ENCODE measurements at regions not wholly inside any gene's neighbourhood (a gene's known extent, or its start where the extent isn't known, plus 50 kb on each side); places are given as distances from the start of the nearest gene placed in this dataset.

DNA sequence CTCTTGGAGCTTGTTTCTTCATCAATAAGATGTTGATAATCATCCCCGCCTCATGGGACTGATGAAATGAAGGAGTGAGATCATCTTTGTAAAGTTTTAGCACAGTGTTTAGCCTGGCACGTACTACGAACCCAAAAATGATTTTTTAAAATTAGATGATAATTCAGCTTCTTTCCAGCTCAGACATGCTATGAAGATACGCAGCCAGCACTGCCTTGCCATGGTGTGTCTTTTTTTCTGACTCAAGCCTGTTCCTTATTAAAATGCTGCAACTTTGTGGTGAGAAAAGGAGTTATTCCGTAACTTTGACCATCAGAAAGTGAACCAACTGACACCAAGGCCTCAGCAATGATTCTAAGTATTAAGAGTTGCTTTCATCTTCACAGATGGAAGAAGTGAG, 269.0 kb downstream of the LTN1 start:
- TF ChIP-seq, protein P1, sequence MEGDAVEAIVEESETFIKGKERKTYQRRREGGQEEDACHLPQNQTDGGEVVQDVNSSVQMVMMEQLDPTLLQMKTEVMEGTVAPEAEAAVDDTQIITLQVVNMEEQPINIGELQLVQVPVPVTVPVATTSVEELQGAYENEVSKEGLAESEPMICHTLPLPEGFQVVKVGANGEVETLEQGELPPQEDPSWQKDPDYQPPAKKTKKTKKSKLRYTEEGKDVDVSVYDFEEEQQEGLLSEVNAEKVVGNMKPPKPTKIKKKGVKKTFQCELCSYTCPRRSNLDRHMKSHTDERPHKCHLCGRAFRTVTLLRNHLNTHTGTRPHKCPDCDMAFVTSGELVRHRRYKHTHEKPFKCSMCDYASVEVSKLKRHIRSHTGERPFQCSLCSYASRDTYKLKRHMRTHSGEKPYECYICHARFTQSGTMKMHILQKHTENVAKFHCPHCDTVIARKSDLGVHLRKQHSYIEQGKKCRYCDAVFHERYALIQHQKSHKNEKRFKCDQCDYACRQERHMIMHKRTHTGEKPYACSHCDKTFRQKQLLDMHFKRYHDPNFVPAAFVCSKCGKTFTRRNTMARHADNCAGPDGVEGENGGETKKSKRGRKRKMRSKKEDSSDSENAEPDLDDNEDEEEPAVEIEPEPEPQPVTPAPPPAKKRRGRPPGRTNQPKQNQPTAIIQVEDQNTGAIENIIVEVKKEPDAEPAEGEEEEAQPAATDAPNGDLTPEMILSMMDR (IDR thresholded peaks at IDR 0.05; ENCODE audit: borderline replicate concordance, insufficient read depth, low read depth, low read length): no peak
- H3K4me3 ChIP-seq (ENCODE audit: low read depth, low read length): no peak overlapping the region

DNA sequence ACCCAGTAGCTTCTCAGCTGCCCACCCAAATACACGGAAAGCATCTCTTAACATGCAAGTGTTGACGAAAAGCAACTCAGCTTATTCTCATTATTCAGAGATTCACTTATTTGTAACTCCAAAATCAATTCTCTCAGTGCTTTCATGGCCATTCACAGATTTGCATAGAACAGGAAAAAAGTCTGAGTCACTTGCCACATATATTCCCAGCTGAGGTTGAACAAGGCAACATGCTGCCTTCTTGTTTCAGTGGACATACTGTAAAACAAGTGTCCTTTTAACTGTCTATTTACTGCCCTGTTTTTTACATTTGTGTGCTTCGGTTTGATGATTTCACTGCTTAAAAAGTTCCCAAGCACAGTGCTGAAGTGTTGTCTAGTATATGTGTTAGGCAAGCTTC, 273.0 kb downstream of the LTN1 start:
- TF ChIP-seq, protein P1 (IDR thresholded peaks at IDR 0.05; ENCODE audit: borderline replicate concordance, insufficient read depth, low read depth, low read length): no peak
- no peak overlapping the region for H3K4me3 ChIP-seq (ENCODE audit: low read depth, low read length)

DNA sequence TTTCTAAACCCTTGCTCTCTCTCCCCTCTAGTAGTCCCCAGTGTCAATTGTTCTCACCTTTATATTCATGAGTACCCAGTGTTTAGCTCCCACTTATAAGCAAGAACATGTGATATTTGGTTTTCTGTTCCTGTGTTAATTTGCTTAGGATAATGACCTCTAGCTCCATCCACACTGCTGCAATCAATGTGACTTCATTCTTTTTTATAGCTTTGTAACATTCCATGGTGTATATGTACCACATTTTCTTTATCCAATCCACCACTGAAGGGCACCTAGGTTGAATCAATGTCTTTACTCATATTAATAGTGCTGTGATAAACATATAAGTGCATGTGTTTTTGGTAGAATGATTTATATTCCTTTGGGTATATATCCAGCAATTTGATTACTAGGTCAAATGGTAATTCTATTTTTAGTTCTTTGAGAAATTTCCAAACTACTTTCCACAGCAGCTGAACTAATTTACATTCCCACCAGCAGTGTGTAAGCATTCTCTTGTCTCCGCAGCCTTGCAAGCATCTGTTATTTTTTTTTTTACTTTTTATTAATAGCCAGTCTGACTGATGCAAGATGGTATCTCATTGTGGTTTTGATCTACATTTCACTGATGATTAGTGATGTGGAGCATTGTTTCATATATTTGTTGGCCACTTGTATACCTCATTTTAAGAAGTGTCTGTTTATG, 277.8 kb downstream of the LTN1 start:
- TF ChIP-seq, protein P1 (IDR thresholded peaks at IDR 0.05; ENCODE audit: borderline replicate concordance, insufficient read depth, low read depth, low read length): no peak
- no peak overlapping the region for H3K4me3 ChIP-seq (ENCODE audit: low read depth, low read length)

DNA sequence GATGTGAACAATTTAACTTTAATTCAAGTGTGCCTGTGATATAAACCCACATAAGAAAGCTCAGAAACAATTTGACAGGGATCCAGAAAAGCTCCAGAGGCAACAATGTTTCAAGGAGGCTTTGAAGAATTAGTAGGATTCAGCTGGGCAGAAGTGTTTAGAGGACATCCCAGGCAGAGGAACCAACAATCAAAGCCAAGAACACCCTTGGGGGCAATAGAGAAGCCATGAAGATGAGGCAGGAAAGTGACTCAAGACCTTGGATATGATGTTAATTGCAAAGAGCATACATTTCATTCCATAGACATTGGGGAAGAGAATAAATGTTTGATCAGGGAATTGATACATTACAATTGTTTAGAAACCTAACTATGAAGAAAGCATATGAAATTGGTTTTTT, 280.3 kb downstream of the LTN1 start:
- TF ChIP-seq, protein P1 (IDR thresholded peaks at IDR 0.05; ENCODE audit: borderline replicate concordance, insufficient read depth, low read depth, low read length): no peak
- no peak overlapping the region for H3K4me3 ChIP-seq (ENCODE audit: low read depth, low read length)

DNA sequence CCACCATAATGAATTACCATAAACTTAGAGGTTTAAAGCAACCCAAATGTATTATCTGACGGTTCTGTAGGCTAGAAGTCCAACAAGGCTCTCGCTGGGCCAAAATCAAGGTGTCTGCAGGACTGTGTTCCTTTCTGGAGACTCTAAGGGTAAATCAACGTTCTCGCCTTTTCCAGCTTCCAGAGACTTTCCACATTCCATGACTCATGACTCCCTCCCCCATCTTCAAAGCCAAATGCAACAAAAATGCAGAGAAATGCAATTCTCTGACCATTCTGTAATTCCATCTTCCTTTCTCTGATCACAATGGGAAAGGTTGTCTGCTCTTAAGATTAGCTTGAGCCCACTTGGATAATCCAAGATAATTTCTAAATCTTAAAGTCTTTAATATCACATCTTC, 287.1 kb downstream of the LTN1 start:
- TF ChIP-seq, protein P1 (IDR thresholded peaks at IDR 0.05; ENCODE audit: borderline replicate concordance, insufficient read depth, low read depth, low read length): no peak
- no peak overlapping the region for H3K4me3 ChIP-seq (ENCODE audit: low read depth, low read length)

DNA sequence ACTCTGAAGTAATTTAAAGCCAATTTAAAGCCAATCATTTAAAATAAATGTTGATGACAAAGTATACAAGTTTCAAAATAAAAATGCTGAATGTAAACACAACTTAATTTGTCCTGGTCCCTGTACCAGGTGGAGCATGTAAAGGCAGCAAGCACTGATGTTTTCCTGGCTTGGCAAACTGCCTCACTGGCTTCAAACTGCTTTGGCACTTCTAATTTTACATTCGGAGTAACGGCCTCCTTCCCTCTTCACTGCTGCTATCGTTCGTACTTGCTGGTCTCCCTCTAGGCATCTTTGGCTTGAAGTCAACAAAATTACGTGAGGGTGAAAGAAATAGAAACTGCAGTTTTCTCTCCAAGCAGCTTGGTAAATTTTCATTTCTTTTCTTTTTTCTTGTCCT, 287.9 kb downstream of the LTN1 start:
- H3K4me3 ChIP-seq (ENCODE audit: low read depth, low read length): no peak overlapping the region
- TF ChIP-seq, protein P1 (IDR thresholded peaks at IDR 0.05; ENCODE audit: borderline replicate concordance, insufficient read depth, low read depth, low read length): no peak

DNA sequence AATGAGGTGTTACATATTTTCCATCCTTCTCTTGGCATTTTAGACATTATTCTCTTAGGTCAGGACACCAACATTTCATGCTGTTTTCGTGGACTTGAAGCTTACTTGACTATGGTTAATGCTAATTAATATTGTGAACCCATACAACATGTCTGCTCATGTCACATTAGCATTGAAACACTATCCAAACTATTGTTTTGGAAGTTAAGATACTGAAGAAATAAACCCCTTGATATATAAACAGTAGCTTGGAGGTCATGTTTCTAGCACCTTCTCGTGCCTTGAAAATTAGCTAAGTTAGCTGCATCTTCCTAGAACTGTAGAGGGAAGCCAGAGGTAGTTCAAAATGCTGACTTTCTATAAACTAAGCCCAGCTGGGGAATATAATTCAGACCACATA, 288.8 kb downstream of the LTN1 start:
- TF ChIP-seq, protein P1 (IDR thresholded peaks at IDR 0.05; ENCODE audit: borderline replicate concordance, insufficient read depth, low read depth, low read length): no peak
- H3K4me3 ChIP-seq (ENCODE audit: low read depth, low read length): no peak overlapping the region
